Activated CD8-positive, alpha-beta memory T cell treated with anti-CD3 and anti-CD28 coated beads, Interleukin-2, amount 50 U/mL, for 48 hours (primary cell): ENCODE measurements at regions not wholly inside any gene's neighbourhood (a gene's known extent, or its start where the extent isn't known, plus 50 kb on each side); places are given as distances from the start of the nearest gene placed in this dataset.
"Not testable (repeated sequence)": the region's sequence is repeated elsewhere in the genome, so short reads cannot be mapped to it uniquely, and the experiment has no call there.

ENCODE experiments used
- DNase-seq: peaks from one replicate; pipeline ENCODE4 v3.0.0-alpha.2; 2020

DNA sequence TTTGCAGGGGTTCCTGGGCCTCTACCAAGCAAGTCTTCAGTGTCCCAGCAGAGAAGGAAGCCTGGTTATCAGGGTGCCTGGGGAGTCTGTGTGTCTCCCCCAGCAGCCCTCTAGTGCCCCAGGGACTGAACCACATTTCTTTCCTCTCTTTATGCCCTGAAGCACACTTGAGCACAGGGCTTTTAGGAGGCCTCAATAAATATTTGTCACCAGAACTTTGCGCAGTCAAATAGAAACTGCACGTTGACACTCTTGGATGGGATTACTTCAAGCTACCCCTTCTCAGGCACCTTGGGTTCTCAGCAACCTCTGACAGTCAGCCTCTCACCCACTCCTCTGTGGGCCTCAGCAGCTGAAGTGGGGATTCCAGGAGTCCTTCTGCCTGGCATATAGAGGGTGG, 226.6 kb upstream of the HES1 start:
- DNase-seq, result no peak

DNA sequence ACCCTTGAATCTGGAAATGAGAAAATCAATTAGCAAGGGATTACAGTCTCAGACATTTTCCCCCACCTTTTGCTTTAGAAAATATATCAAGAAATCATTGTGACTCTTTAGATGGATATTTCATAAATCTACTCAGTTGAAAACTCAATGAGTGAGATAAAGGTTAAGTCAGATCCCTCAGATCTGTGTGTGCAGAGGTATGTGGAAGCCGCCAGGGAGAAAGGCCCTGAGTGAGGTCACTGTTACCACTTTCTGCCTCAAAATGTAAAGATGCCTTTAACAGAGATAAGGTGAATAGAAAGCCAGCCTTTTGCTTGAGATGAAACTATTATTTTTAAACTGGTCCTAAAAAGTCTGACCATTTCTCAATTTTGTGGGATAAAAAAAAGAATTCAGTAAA, 225.6 kb upstream of the HES1 start:
- no peak for DNase-seq

DNA sequence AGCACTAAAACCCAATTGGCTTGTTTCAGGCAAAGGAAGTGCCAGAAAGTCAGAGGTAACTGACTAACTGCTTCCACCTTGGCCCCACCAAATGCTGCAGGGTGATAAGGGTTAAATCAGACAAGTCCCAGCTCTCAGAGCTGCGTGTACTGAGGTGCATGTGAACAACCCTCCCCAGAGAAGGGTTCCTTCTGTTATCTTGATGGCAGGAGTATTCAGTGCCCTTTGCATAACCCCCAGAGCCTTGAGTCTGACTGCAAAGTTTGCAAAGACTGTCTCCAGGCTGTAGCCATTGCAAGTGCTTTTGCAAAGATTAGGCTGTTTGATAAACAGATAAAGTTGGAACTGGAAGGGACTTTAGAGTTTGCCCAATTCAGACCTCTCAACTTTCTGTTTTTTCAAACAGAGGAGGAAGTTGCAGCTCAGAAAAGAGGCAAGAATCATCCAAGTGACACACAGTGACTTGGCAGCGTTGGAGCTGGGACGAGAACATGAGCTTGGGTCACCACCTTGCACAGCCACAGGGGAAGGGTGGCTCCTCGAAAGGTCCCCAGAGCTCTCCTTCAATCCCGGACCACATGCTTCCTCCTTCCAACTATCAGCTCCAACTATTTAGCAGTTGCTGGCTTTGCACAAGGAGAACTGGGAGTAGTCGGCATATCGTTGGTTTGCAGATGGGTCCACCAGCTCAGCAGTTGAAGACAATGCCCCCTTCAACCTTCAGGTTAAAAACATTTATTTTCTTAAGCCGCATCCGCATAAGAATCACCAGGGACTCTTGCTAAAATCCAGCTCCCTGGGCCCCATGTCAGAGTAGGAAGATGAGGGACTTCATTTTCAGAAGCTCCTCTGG, 224.8 kb upstream of the HES1 start:
- no peak for DNase-seq

- DNase-seq, result no peak
Measured at GRCh38 chr3:193911784-193912340, 224.1 kb upstream of the HES1 start.

GRCh38 chr3:193912621-193913178, 223.2 kb upstream of the HES1 start:
- DNase-seq, result no peak

DNA sequence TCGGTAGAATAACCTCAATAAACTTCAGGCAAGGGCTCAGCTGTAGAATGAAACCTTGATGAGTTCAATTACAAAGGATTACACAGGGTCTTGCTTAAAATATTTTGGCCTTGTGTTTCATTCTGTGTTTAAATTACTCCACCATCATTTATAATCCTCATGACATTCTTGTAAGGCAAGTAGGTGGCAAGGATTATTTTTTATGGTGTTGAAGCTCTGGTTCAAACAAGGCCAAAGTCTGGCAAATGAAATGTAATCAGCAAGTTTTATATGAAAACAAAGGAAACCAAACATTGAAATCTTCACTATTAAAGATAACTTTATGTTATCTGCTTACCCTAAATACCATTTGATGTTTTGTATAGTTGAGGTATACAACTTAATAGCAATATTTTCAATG, 221.3 kb upstream of the HES1 start:
- no peak for DNase-seq

DNA sequence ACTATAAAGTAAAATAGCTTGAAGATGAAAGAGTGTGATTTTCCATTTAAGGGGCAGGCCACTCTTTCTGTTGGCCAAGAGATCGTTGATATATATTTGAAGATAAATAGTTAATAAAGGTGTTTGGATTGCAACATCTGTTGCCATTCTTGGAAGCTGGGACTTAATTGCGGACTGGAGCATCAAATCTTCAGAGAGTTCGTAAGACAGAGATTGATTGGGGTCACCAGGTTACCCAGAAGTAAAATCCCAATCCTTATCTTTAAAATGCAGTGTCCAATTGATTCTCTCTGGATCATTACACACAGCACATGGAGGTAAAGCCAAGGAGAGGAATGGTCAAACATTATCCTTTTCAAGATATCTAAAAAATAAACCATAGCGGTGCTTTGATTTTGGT, 220.8 kb upstream of the HES1 start:
- DNase-seq, result no peak

DNA sequence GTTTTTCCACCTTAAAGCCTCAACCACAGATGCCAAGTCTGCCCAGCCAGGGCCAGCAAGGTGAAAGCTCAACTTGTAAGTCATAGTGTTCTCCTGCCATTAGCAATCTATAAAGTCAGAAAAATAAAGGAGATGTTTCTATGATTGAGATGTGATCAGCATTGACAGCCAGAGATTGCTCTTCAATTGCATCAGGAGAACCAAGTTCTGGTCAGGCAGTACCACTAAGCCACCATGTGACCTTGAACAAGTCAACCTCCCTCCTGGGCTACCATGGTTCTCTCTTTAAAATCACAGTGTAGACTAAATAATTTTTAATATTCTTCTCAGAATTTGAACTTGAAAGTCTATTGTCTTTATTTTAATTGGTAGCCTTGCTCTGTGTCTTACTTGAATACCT, 220.3 kb upstream of the HES1 start:
- no peak for DNase-seq

DNA sequence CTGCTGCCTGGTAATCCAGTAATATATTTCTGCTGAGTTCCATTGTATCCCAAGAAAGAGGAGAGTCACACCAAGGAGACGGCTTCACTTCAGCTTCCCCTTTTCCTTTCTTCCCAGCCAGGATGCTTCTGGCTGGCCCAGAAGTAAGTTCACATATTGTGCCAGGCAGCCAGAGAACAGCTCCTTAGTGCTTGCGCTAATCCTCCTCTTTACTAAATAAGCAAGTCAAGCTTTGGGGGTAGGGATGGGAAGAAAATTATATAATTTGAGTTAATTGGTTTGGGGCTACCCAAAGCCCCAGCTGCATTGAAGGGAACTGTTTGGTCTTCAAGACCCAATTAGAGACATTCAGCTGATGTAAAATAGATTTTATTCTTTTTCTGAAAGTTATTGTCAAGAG, 218.8 kb upstream of the HES1 start:
- no peak for DNase-seq

DNA sequence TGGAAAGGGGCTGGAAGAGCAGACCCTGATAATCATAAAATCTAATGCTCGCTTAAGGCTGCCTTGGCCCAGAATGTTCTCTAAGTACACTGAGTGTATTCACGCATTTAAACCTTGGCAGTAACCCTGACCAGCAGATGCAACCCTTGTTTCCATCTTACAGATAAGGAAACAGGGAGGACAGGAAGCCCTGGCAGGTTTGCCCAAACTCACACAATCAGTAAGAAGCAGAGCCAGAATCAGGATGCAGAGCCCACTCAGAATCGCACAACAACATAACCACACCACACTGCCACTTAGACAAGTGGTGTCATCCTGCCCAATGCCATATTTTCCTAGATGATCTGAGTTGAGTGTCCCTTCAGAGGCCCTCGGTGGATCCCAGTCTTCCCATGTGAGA, 214.5 kb upstream of the HES1 start:
- no peak for DNase-seq

DNA sequence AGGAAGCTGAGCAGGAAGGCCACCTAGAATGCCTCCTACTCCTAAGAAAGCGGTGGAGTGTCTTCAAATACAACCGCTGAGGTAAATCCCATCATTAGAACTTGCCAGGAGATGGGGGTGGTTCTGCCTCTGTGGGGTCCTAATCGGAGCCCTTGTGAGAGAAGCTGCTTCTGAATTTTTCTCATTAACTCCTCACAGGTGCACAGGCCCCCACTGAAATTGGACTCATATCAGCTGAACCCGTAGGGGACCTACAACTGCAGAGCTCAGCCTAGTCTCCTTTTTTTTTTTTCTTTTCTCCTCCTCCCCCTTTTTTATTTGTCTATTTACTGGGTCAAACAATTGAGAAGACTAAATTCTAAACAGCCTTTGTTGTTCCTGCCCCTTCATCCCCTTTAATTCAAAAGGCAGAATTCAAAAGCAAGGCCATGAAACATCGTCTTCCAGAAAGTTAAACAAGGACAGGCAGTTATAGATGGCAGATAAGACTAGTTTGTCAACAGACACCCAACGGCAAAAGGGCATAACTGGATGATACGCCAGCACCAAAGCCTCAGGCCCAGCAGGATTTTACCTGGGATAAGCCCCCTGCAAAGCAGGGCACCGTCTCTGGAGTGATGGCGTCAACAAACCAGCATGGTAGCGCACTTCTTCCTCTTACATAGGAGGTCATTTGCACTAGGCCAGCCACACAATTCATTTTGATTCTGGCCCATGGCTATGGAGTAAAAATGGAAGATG, 213.7 kb upstream of the HES1 start:
- DNase-seq, result no peak

DNA sequence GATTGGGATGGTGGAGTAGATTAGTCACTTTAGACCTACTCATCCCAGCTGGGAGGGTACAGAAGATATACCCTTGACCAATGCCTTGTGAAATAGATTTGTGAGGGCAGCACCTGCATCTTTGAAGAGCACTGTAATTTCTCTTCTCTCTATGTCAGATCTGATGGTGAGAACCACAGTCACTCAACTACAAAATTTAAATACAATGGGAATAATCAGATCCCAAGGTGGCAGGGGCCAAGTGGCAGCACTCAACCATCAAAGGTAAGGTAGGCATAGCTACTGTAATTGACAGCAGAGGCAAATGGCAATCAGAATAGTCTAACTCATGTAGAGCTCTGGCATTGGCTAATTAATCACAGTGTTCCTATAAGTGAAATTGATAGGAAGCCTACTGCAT, 212.0 kb upstream of the HES1 start:
- DNase-seq, result not testable (repeated sequence)

GRCh38 chr3:193926071-193926470, 209.9 kb upstream of the HES1 start:
- DNase-seq, result not testable (repeated sequence)

DNA sequence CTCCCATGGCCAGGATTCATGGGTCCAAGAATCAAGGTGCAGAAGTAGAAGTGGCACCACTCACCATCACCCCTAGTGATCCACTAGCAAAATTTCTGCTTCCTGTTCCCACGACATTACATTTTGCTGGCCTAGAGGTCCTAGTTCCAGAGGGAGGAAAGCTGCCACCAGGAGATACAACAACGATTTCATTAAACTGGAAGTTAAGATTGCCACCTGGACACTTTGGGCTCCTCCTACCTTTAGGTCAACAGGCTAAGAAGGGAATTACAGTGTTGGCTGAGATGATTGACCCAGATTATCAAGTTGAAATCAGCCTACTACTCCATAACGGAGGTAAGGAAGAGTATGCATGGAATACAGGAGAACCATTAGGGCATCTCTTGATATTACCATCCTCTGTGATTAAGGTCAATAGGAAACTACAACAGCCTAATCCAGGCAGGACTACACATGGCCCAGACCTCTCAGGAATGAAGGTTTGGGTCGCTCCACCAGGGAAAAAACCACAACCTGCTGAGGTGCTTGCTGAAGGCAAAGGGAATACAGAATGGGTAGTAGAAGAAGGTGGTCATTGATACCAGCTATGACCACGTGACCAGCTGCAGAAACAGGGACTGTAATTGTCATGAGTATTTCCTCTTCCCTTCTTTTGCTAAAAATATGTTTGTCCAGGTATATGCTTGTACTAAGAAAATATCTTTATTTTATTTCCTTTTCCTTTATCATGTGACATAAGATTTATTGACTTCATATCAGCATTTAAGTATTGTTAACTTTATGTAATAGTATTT, 208.3 kb upstream of the HES1 start:
- not testable (repeated sequence) for DNase-seq

GRCh38 chr3:193928354-193929209, 207.4 kb upstream of the HES1 start:
- no peak for DNase-seq

GRCh38 chr3:193929373-193929772, 206.6 kb upstream of the HES1 start:
- DNase-seq, result no peak

GRCh38 chr3:193929921-193930646, 205.9 kb upstream of the HES1 start:
- no peak for DNase-seq

GRCh38 chr3:193932136-193932535, 203.8 kb upstream of the HES1 start:
- no peak for DNase-seq

- DNase-seq, result no peak
Measured at GRCh38 chr3:193932576-193932975, 203.4 kb upstream of the HES1 start.

GRCh38 chr3:193933451-193933850, 202.5 kb upstream of the HES1 start:
- no peak for DNase-seq

DNA sequence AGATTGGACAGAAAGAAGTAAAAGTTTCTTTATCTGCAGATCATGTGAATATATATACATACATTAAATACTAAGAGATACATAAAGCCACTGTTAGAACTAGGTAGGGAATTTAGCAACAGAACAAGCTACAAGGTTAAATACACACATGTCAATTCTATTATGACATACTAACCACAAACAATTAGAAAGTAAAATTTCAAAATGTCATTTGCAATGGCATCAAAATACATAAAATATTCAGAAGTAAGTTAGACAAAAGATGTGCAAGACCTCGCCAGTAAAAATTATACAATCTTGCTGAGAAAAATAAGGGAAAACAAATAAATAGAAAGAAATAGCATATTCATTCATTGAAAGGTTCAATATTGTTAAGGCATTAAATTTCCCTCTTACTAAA, 200.0 kb upstream of the HES1 start:
- no peak for DNase-seq
